ENCODE measurements at regions not wholly inside any gene's neighbourhood (a gene's known extent, or its start where the extent isn't known, plus 50 kb on each side); places are given as distances from the start of the nearest gene placed in this dataset.

GRCh38 chr4:78722878-78723277 is 53.3 kb upstream of the BMP2K start:
- no peaks in the 10 kb centered on the region for H3K4me1 ChIP-seq (ENCODE audit: control insufficient read depth, insufficient read depth, low read length)
- POLR2A ChIA-PET: no interaction called here
- no peak overlapping the region for H3K4me3 ChIP-seq (ENCODE audit: low read depth, low read length)
- no peak overlapping the region for H3K27ac ChIP-seq (ENCODE audit: extremely low read depth, low read depth, low read length)
- H3K36me3 ChIP-seq (ENCODE audit: control insufficient read depth in 2 of 2, insufficient read depth in 1 of 2, low read length in 2 of 2): no peaks in the 10 kb centered on the region
- CTCF ChIA-PET: interaction anchor here (0.7 kb wide), 1 partner anchor 22 kb away, joined by 3 read pairs; no protein-coding TSS in a partner anchor
- TF ChIP-seq ZNF211 (tag by site-specific recombination; IDR thresholded peaks at IDR 0.05; ENCODE audit: low read depth) (no peak), MYNN (tag by site-specific recombination; IDR thresholded peaks at IDR 0.05; ENCODE audit: borderline replicate concordance) (no peak), ZNF37A (tag by site-specific recombination; IDR thresholded peaks at IDR 0.05) (no peak), SCRT1 (tag by site-specific recombination; IDR thresholded peaks at IDR 0.05; ENCODE audit: borderline replicate concordance) (no peak), ZSCAN30 (tag by site-specific recombination; IDR thresholded peaks at IDR 0.05) (no peak), ZNF146 (tag by site-specific recombination; IDR thresholded peaks at IDR 0.05) (no peak), GFI1B (tag by site-specific recombination; IDR thresholded peaks at IDR 0.05) (no peak), WT1 (tag by site-specific recombination; IDR thresholded peaks at IDR 0.05) (no peak), ZFP69B (tag by site-specific recombination; IDR thresholded peaks at IDR 0.05) (no peak), ZFP41 (tag by site-specific recombination; IDR thresholded peaks at IDR 0.05; ENCODE audit: borderline replicate concordance) (no peak), ZNF292 (tag by site-specific recombination; IDR thresholded peaks at IDR 0.05; ENCODE audit: borderline replicate concordance, low read depth) (no peak), ZNF274 (IDR thresholded peaks at IDR 0.05; ENCODE audit: low read length) (no peak), ZNF274 (tag by site-specific recombination; IDR thresholded peaks at IDR 0.05; ENCODE audit: borderline replicate concordance) (no peak), ZNF202 (tag by site-specific recombination; IDR thresholded peaks at IDR 0.05; ENCODE audit: borderline replicate concordance) (no peak)
- TF ChIP-seq, protein P1, sequence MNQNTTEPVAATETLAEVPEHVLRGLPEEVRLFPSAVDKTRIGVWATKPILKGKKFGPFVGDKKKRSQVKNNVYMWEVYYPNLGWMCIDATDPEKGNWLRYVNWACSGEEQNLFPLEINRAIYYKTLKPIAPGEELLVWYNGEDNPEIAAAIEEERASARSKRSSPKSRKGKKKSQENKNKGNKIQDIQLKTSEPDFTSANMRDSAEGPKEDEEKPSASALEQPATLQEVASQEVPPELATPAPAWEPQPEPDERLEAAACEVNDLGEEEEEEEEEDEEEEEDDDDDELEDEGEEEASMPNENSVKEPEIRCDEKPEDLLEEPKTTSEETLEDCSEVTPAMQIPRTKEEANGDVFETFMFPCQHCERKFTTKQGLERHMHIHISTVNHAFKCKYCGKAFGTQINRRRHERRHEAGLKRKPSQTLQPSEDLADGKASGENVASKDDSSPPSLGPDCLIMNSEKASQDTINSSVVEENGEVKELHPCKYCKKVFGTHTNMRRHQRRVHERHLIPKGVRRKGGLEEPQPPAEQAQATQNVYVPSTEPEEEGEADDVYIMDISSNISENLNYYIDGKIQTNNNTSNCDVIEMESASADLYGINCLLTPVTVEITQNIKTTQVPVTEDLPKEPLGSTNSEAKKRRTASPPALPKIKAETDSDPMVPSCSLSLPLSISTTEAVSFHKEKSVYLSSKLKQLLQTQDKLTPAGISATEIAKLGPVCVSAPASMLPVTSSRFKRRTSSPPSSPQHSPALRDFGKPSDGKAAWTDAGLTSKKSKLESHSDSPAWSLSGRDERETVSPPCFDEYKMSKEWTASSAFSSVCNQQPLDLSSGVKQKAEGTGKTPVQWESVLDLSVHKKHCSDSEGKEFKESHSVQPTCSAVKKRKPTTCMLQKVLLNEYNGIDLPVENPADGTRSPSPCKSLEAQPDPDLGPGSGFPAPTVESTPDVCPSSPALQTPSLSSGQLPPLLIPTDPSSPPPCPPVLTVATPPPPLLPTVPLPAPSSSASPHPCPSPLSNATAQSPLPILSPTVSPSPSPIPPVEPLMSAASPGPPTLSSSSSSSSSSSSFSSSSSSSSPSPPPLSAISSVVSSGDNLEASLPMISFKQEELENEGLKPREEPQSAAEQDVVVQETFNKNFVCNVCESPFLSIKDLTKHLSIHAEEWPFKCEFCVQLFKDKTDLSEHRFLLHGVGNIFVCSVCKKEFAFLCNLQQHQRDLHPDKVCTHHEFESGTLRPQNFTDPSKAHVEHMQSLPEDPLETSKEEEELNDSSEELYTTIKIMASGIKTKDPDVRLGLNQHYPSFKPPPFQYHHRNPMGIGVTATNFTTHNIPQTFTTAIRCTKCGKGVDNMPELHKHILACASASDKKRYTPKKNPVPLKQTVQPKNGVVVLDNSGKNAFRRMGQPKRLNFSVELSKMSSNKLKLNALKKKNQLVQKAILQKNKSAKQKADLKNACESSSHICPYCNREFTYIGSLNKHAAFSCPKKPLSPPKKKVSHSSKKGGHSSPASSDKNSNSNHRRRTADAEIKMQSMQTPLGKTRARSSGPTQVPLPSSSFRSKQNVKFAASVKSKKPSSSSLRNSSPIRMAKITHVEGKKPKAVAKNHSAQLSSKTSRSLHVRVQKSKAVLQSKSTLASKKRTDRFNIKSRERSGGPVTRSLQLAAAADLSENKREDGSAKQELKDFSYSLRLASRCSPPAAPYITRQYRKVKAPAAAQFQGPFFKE (tag by site-specific recombination; IDR thresholded peaks at IDR 0.05; ENCODE audit: borderline replicate concordance): no peak
- TF ChIP-seq, protein P2, sequence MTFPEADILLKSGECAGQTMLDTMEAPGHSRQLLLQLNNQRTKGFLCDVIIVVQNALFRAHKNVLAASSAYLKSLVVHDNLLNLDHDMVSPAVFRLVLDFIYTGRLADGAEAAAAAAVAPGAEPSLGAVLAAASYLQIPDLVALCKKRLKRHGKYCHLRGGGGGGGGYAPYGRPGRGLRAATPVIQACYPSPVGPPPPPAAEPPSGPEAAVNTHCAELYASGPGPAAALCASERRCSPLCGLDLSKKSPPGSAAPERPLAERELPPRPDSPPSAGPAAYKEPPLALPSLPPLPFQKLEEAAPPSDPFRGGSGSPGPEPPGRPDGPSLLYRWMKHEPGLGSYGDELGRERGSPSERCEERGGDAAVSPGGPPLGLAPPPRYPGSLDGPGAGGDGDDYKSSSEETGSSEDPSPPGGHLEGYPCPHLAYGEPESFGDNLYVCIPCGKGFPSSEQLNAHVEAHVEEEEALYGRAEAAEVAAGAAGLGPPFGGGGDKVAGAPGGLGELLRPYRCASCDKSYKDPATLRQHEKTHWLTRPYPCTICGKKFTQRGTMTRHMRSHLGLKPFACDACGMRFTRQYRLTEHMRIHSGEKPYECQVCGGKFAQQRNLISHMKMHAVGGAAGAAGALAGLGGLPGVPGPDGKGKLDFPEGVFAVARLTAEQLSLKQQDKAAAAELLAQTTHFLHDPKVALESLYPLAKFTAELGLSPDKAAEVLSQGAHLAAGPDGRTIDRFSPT (tag by site-specific recombination; IDR thresholded peaks at IDR 0.05): no peak
- TF ChIP-seq, protein P3, sequence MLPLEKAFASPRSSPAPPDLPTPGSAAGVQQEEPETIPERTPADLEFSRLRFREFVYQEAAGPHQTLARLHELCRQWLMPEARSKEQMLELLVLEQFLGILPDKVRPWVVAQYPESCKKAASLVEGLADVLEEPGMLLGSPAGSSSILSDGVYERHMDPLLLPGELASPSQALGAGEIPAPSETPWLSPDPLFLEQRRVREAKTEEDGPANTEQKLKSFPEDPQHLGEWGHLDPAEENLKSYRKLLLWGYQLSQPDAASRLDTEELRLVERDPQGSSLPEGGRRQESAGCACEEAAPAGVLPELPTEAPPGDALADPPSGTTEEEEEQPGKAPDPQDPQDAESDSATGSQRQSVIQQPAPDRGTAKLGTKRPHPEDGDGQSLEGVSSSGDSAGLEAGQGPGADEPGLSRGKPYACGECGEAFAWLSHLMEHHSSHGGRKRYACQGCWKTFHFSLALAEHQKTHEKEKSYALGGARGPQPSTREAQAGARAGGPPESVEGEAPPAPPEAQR (tag by site-specific recombination; IDR thresholded peaks at IDR 0.05): no peak
- no peaks in the 10 kb centered on the region for H3K9me3 ChIP-seq (ENCODE audit: control insufficient read depth, insufficient read depth, low read depth, low read length)
